ENCODE measurements at regions not wholly inside any gene's neighbourhood (a gene's known extent, or its start where the extent isn't known, plus 50 kb on each side); places are given as distances from the start of the nearest gene placed in this dataset.
"Not testable (repeated sequence)": the region's sequence is repeated elsewhere in the genome, so short reads cannot be mapped to it uniquely, and the experiment has no call there.

DNA sequence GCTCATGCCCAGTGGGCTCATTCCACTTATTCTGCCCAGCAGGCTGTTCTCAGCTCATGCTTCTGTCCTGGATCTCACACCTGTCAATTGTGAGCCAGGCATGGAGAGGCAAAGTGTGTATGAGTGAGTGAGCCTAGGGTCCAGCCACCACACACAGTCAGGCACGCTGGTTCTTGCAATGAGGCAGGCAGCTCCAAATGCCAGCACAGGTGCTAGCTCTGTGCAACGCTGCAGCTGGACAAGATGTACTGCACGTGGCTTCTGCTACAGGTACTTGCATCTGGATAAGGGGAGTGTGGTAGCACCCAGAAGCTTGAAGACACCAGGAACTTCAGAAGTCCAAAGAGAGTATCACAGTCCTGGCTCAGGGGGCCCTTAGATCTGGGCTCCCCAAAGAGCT lies 1249.4 kb upstream of the IGFBP7 start:
- no peak for FAIRE-seq

DNA sequence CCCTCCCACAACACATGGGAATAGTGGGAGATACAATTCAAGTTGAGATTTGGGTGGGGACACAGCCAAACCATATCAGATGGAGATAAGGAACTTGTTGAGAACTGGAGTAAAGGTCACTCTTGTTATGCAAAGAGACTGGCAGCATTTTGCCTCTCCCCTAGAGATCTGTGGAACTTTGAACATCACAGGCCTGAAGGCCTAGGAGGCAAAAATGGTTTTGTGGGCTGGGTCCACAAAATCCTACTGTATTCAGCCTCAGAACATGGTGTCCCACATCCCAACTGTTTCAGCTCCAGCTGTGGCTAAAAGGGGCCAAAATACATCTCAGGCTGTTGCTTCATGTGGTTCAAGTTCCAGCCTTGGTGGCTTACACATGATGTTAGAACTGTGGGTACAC lies 1247.8 kb upstream of the IGFBP7 start:
- FAIRE-seq = no peak

DNA sequence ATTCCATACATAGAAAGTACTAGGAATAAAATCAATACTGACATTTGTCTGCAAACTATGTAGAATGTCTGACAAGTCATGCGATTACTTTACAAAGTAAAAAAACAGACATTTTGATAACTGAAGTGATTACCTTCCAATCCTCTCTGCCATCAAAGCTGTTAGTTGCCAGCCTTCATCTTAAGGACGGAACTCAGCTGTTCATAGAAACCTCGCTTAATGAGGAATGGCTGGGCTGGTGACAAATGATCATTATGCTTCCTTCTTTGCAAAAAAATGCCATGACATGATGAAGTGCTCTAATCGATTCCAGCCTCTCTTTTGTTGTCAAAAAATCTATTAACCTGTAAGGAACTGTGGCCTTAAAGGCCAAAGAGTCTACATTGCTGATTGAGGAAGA lies 1214.9 kb upstream of the IGFBP7 start:
- no peak for FAIRE-seq

DNA sequence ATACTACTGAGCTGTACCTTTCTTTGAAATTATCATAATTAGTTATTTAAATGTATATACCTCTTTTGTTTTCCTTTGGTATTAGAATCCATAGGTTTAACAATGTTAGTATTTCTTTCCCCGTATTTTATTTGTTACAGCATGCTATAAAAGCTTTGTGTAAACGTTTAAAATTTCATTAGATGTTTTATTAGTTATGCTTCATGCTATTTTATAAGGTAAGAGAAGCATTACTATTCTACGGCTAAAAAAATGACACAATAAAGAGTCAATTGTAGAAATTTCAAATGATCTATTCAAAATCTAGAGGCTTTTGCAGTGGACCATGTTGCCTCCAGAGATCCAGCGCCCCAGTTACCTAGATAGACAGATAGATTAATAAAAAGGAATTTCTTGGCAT lies 1203.3 kb upstream of the IGFBP7 start:
- no peak for FAIRE-seq

DNA sequence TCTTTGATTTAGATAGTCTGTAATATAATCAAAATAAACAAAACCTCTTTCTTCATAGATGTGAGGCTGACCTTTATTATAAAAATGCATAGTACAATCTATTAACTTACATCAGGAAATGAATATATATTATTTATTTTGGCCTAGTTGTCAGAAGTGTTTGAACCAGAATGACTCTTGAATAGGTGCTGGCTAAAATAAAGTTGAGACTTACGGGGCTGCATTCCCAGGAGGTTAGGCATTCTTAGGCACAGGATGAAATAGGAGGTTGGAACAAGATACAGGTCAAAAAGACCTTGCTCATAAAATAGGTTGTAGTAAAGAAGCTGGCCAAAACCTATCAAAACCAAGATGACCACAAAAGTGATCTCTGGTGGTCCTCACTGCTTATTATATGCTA lies 1193.3 kb upstream of the IGFBP7 start:
- FAIRE-seq = no peak

DNA sequence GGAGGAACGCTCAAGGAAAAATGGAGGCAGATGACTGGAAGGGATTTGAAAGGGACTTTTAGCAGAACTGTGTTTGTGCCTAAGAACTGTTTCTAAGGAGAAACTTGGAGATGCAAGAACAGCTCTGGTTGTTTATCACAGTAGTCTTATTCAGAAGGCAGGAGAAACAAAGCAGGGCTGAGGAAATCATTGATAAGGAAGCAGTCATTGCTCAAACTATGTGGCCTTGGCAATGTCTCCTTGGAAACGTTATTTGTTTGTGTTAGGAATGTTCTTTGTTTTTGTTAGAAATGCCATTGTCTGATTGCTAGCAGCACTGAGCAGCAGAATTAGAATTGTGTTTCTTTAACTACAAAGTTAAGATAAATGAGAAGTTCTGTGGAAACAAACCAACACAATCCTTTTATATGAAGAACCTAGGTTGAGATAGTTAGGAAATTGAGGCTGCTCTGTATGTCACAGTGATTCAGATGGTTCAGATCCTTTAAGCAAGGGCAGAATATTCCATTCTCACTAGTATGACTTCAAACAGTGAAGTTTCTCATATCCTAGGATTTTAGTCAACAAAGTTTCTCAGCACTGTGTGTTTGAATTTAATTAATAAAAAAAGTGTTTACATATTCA lies 1191.3 kb upstream of the IGFBP7 start:
- peak; percentile 99 for FAIRE-seq

DNA sequence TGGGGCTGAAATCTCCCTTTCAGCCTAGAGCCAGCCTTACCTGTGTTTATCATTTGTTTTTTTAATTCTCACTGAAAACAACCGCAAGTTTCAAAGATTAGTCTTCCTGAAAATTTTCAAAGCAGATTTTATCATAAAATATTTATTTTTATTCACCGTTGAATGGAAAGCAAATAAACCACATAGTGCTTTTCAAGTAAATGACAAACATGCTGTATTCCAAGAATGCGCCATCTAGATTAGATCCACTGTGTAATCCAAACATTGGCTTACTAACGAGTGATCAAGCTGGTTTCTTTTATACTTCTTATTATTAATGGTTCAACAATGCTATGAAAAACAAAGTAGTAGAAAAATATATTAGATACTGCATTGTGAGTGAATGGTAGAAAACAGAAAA lies 1176.2 kb upstream of the IGFBP7 start:
- no peak for FAIRE-seq

DNA sequence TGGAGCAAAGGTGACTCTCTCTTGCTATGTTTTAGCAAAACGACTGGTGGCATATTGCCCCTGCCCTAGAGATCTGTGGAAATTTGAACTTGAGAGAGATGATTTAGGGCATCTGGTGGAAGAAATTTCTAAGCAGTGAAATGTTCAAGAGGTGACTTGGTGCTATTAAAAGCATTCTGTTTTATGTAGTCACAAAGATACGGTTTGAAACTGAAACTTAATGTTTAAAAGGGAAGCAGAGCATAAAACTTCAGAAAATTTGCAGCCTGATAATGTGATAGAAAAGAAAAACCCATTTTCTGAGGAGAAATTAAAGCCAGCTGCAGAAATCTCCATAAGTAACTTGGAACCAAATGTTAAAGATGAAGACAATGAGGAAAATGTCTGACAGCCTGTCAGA lies 1170.7 kb upstream of the IGFBP7 start:
- not testable (repeated sequence) for FAIRE-seq

DNA sequence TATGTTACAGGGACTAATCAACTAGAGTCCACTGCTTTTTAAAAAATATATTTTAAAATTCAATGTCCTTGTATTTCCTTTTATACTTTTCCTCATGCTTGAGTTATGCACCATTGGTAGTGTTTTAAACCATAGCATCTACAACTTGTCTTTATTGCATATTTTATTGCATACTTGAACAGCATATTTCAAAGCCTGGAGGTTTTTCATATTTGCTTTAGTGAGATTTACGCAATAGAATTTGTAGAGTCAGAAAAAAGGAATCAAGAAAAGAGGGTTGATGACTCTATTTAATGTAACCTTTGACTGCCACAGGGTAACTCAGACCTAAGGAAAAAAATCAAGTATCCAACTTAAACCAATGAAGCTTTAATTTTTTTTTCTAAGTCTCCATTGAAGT lies 1165.7 kb upstream of the IGFBP7 start:
- FAIRE-seq = no peak

DNA sequence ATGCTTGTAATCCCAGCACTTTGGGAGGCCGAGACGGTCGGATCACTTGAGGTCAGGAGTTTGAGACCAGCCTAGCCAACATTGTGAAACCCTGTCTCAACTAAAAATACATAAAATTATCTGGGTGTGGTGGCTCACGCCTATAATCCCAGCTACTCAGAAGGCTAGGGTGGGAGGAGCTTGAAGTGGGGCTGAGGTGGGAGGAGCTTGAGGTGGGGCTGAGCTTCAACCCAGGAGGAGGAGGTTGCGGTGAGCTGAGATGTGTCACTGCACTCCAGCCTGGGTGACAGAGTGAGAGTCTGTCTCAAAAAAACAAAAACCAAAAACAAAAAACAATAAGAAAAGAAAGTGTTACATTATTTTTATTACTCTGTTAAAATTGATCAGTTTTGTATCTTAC lies 1164.4 kb upstream of the IGFBP7 start:
- FAIRE-seq = no peak

DNA sequence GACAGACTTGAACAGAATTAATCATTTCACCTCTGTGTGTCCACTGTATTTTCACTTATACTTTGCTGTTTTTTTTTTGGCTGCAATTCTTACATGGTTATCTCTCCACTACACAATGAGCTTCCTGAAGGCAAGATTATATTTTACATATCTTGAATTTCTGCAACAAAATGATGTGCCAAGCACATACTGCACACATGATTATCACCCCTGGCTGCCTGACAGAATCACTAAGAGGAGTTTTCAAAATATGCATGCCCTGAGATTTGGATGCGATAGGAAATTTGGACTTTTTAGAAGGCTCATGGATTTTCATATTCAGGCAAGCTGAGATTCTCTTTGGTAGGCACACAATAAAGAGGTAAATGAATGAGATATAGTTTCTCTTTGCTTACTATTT lies 1162.1 kb upstream of the IGFBP7 start:
- FAIRE-seq = no peak

DNA sequence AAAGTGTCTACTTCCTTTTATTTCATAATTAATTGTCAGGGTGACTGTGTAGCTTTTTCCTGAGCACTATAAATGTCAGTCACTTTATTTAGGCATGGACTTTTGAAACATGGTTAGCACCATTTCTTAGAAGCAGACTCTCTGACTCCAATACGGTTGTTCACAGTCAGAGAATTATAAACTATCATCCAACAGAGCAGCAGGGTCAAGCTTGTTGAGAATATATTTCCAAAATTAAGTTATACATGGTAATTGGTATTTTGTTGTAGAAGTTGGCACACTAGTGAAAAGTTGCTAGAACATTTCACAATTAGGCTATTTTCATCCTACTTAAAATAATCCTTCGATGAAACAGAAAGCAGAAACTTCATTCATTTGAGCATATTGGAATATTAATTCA lies 1155.5 kb upstream of the IGFBP7 start:
- no peak for FAIRE-seq

DNA sequence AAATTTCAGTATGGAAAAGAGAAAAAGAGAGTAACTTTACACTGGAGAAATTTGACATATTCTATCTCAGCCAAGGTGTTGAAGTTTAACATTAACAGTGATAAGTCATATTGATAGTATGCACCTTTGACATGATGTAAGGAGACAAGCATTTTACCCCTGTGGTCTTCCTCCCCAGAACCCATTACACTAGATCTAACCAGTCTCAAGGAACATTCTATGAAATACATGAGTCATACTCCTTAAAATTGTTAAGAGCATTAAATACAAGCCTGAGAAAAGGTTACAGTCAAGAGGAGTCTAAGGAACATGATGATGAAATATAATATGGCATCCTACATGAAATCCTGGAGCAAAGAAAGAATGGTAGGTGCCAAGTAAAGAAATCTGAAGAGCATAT lies 1151.3 kb upstream of the IGFBP7 start:
- no peak for FAIRE-seq

DNA sequence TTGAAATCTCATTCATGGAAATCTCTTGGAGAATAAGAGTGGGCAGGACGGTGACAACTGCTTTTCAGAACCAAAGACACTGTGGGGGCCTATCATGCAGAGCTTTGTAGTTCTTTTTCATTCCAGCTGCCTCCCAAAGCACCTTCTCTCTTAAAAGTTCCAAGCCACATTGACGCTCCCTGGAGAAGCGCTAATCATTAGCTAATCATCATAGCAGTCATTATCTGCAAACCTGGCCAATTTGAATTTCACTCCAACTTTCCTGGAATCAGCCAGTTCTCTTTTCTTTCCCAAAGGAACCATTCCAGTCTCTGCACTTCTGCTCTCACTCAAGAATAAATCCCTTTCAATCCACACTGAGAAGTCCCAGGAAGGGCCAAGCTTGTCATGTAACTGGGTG lies 1144.1 kb upstream of the IGFBP7 start:
- no peak for FAIRE-seq

DNA sequence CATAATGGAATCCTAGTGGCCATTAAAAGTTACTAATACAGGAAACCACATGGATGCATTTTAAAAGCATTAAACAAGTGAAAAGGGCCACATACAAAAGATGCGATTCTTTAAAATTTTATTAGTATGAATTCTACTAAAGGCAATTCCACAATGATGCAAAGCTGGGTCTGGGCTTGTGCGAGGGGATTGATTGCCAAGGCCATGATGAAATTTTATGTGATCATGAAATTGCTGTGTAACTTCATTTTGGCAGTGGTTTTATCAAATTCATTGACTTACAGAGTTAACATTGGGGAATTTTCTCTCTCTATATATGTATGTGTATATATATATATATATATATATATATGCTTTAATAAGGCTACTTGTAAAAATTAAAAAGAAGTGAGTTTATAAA lies 1142.5 kb upstream of the IGFBP7 start:
- FAIRE-seq = no peak

DNA sequence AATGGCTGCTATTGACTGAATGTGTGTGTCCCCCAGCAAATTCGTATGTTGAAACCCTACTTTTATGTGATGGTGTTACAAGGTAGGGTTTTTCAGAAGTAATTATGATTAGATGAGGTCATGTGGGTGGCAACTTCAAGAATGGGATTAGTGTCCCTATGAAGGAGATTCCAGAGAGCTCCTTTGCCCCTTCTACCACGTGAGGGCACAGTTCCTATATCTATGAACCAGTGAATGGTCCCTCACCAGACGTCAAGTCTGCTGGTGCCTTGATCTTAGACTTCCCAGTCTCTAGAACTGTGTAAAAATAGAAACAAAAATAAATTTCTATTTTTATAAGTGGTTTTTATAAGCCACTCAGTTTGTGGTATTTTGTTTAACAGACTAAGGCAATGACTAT lies 1137.6 kb upstream of the IGFBP7 start:
- FAIRE-seq = peak; percentile 34

DNA sequence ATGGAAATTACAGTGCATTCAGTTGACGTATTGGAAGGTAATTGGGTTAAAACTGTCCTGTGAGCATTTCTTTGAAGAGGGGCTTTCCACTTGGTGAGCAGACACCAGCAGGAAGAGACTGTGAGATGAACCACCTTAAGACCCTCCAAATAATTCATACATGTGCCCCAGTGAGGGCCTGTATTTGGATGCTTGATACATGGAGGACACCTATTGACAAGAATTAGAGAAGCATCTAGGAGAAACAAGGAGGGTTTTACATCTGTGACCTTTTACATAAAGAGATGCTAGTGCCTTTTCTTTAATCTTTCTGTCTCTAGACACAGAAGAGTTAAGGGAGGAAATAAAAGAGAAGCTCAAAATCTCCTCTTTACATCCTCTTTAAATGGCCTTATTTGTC lies 1115.3 kb upstream of the IGFBP7 start:
- no peak for FAIRE-seq

DNA sequence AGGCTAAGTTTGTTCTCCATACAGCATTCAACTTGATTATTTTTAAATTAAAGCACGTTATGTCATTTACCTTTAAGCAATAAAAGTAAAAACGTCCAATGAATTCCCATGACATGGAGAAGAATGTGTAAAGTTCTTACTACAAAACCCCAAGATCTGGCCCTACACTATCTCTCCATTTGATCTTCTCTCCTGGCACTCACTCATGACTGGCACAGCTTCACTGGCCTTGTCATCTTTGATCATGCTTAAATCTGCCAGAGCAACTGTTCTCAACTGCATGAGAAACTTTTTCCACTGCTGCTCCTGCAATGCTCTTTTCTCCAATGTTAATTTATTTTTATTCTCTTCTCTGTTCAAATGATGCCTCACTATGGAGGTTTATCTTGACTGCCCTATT lies 1109.0 kb upstream of the IGFBP7 start:
- no peak for FAIRE-seq

DNA sequence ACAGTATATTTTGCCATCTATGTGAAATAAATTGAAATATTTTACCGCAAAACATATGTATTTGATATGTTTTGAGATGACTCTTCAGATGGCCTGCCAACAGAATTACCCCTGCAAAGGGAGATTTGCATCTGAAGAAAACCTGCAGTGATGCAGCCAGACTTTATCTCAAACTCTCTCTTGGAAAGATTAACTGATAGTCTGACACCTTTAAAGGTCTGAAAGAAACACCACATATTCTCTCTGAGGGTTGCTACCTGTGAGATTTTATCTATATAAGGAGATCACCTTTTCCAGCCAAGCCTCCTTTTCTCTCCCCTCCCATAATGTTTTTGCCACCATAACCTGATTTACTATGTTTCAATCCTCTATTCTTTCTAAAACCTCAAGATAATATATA lies 1106.3 kb upstream of the IGFBP7 start:
- FAIRE-seq = no peak

DNA sequence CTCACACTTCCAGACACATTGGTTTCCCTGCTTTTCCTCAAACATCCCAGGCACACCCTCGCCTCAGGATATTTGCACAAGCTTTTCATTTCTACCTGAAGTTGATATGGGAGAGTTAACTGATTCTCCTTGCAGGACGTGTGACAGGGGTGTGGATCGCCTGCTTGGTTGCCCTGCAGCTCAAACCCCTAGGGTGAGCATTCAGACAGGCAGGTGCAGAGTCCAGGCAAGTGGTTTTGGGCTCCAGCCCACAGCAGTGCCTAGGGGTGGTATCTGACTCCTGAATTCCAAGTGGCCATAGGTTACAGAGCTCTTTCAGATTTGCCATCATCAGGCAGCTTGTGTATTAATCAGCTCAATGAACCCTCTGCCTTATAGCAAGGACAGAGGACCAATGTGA lies 1104.2 kb upstream of the IGFBP7 start:
- no peak for FAIRE-seq

DNA sequence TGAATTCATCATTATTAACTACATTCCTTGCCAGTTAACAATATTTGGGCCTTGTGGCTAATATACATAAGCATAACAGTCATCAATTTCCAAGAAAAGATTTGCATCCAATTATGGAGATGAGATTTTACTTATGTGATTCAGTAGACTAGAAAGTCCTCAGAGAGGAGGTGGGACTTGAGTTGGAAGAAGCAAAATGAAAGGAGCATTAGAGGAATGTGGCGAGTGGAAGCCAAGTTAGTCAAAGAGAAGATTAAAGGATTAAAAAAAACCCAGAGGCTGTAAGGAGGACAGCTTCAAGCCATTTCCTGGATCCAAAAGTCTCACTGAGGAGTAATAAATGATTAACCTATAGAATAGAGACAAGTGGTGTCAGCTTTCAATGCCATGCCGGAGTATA lies 1099.4 kb upstream of the IGFBP7 start:
- no peak for FAIRE-seq

DNA sequence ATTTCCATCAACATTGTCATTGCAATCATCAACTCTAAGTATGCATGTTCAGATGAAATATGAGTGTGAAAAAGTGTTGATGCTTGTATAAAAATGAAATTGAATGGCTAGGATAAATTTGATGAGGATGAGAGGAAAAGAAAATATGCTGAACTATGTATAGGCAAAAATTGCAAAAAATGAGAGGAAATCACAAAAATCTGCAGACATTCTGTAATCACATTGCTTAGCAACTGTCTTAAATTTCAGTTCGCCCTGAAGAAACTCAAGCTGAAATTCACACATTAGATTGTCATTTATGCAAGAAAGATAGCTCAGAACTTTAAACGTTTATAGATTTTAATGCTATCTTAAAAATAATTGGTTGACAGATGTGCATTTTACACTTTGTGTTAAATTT lies 1098.8 kb upstream of the IGFBP7 start:
- FAIRE-seq = no peak

DNA sequence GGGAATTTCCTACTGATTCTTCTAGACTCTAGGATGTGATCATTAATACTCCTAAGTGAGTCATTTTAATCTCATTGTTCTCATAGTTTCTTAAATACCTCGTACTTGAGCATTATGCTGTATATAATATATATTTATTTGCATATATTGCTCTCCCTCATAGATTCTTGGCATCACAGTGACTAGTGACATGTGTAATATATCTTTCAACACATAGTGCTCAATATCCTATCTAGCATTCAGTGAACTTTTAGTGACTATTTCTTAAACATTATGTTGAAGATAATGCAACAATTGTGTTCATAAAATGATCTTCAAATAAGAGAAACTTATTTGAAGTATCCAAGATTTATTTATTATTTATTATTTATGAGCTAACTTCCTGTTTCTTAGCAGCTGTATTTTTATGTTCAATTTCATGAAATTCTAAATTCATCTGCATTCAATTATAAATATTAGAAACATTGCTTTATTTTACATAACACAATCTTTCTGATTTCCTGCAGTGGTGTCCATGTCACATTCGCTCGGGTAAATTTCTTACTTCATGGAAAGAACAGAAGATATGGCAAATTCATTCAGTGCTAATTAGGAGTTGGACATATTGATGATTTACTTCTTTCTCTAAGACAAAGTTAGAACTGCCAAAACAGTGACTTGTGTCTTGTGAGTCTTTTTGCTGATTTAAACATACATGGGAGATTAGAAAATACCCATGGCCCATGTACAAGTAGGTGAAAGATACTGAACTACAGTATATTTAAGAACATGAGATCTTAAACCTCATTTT lies 1095.5 kb upstream of the IGFBP7 start:
- no peak for FAIRE-seq

DNA sequence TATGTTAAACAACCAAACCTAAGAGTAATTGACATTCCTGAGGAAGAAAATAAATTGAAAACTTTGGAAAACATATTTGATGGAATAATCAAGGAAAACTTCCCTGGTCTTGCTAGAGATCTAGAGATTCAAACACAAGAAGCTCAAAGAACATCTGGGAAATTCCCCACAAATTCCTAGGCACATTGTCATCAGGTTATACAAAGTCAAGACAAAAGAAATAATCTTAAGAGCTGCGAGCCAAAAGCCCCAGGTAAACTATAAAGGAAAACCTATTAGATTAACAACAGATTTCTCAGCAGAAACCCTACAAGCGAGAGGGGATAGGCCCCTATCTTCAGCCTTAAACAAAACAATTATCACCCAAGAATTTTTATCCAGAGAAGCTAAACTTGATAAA lies 1082.0 kb upstream of the IGFBP7 start:
- no peak for FAIRE-seq

DNA sequence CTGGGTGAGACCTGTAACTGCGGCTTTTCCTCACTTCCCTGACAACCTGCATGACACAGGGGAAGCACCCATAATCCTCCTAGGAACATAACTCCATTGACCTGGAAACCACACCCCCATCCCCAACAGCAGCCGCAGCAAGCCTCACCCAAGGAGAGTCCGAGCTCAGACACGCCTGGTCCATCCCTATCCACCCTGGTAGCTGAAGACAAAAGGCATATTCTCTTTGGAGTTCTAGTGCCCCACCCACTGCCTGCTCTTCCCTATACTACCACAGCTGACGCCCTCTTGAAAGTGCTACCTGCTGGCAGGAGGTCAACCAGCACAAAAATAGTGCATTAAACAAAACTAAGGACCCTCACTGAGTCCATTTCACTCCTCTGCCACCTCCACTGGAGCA lies 1080.9 kb upstream of the IGFBP7 start:
- no peak for FAIRE-seq

Measured in TTC549 (cell line).